Activated CD4-positive, alpha-beta T cell treated with anti-CD3 and anti-CD28 coated beads, Interleukin-10, Interleukin-2, amounts not matched to agents 100 ng/mL and 50 ng/mL, durations not matched to agents 16 hours and 8 hours (primary cell): ENCODE measurements at regions not wholly inside any gene's neighbourhood (a gene's known extent, or its start where the extent isn't known, plus 50 kb on each side); places are given as distances from the start of the nearest gene placed in this dataset.

Source experiments
- DNase-seq: peaks from one replicate; pipeline ENCODE4 v3.0.0-alpha.2; 2020

GRCh38 chr2:45273412-45274249 lies 264.4 kb upstream of the SIX2 start:
- no peak for DNase-seq

DNA sequence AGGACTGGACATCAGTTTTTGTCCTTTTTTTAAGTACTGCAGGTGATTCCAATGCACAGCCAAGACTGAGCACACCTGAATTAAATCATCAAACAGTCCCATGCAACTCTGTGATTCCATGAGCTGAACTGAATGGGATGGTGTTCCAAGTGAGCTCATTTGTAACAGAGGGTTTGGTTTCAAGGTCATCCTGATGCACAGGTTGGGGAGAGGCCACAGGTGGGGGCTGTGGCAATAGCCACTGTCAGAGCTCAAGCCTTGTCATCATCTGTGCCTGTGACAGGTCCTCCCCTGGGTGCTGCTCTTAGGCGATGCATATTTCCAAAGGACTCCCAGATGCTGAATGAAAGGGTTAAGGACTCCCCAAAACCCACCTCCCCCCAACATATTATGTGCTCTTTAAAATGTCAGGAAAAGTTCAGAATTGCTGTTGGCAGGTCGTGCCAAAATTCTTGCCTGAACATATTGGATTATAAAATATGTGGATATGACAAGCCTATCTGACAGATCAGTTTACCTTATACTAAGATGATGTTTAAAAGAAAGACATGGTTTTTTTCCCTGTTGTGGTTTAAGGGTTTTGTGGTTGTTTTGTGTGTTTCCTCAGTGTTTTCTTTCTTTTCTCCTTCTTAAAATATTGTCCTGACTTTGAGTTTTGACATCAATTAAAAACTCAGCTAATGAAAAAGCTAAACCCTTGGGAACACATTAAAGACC lies 263.5 kb upstream of the SIX2 start:
- no peak for DNase-seq

- DNase-seq = no peak
These were observed 260.0 kb upstream of the SIX2 start for GRCh38 chr2:45269149-45269793.

GRCh38 chr2:45268631-45269030 lies 259.4 kb upstream of the SIX2 start:
- no peak for DNase-seq

GRCh38 chr2:45267062-45267792 lies 258.0 kb upstream of the SIX2 start:
- DNase-seq = no peak

GRCh38 chr2:45265336-45265735 lies 256.1 kb upstream of the SIX2 start:
- DNase-seq = no peak

- DNase-seq = peak; percentile 24
These were observed 255.3 kb upstream of the SIX2 start for GRCh38 chr2:45264227-45265225.

DNA sequence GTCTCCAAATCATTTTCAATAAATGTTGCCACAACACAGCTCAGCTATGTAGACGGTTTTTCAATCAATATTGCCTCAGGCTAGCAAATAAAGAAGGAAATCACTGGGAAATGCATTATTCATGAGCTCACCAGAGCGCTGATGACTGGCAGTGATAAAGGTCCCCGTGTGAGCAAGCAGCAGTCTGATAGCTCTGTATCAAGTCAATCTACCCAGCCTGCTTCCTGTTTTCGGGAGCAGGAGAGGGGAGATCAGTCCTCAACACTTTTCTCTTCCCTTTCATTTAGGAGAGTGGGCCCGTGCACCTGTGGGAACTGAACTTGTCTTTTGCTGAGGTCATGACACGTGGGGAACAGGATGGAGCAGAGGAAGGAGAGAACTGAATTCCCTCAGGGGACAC lies 253.9 kb upstream of the SIX2 start:
- DNase-seq = no peak

DNA sequence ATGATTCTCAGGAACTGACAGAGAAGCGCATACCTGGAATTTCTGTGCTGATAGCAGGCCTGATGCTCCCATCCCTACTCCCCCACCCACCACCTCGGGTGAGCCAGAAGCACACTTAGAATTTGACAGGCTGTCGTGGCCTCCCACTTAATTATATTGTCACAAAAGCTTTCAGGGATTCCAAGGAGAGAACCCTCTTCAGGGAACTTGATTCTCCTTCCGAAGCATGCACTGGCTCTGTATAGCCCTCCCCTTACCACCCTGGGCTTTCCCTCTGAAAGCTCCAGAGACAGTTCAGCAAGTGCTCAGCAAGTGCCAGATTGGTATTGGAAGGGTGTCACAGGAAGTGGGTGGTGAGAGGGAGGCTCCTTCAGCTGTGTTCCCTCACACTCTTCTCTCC lies 252.5 kb upstream of the SIX2 start:
- DNase-seq = no peak

GRCh38 chr2:45260946-45261345 lies 251.7 kb upstream of the SIX2 start:
- DNase-seq = no peak

- DNase-seq = no peak
These were observed 250.4 kb upstream of the SIX2 start for GRCh38 chr2:45259547-45260160.

- no peak for DNase-seq
These were observed 249.9 kb upstream of the SIX2 start for GRCh38 chr2:45259138-45259537.

- DNase-seq = no peak
These were observed 249.1 kb upstream of the SIX2 start for GRCh38 chr2:45258311-45258710.

GRCh38 chr2:45257820-45258219 lies 248.6 kb upstream of the SIX2 start:
- no peak for DNase-seq

DNA sequence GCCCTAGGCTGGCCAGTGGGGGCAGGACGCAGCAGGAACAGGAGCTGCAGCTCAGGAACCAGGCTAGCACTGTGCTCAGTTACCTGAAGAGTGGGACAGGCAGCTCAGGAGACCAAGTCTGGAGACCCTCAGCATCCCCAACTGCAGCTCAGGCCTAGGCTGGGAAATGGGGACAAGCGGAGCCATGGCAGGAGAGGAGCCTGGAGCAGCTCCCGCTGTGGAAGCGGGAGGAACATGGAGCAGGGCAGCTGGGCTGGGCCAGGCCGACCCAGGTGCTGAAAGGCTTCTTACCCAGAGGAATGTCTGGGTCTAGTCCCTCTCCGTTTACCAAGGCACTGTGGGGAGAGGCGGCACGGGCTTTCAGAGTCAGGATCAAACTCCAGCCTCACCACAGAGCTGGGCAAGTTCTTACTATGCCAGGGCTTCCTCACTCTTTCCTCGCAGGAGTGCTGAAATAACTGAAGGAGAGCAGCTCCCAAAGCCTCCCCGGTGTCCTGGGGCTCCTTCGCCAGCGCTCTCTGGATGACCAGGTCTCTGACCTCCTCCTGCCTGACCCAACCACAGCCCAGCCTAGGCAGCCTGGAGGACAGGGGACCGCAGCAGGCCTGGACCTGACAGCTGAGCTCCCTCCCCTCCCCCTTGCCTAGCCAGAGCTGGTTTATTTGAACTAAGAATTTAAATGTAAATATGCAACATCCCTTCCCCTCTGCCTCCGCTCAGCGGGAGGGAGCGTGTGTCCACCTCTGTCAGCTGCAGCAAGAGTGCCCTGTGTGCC lies 247.8 kb upstream of the SIX2 start:
- DNase-seq = no peak

DNA sequence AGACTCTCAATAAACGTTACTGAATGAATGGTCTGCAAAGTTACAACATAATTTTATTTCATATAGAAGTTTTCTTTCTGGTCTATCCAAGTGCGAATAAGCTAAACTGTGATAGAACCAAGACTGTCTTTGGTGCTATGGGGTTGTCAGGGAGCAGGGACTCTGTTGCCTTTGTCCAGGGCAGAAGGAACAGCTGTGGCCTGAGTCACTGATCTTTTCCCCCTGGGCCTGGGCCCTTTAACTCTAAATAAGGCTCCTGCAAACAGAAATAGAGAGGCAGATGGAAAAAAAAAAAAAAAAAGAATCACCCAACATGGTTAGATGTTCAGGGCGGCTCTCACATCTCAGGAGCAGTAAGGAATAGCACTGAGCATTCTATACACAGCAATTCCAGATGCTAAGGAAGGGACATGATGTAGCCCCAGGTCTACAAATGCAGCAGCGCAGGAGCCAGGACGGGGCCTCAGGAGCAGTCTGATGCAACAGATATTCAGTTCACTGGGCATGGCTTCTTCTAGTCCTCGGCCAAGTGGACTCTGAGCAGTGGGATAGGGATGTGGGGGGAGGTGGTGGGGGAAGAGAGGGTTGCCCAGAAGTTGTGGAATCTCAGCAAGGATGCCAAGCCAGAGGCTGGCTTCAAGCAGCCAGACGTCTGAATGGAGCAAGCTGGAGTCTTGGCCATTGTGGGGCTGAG lies 247.1 kb upstream of the SIX2 start:
- no peak for DNase-seq

- DNase-seq = no peak
These were observed 246.3 kb upstream of the SIX2 start for GRCh38 chr2:45255563-45255962.

GRCh38 chr2:45254025-45254424 lies 244.8 kb upstream of the SIX2 start:
- no peak for DNase-seq

DNA sequence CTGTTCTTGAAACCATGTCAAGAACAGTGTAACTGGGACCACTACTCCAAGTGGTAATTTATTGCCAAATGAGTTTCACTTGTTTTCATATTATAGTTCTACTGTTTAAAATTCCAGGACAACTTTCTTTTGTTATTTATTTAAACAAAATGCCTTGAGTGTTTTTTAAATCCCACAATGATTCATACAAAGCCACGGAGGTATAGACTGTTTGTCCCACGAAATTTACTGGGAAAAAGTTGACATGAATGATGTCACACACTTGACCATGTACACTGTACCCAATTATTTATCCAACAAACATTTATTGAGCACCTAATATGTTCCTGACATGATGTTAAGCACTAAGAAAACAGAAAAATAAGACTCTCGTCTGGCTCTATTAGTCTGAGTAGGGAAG lies 243.9 kb upstream of the SIX2 start:
- DNase-seq = no peak

- no peak for DNase-seq
These were observed 240.9 kb upstream of the SIX2 start for GRCh38 chr2:45250176-45250575.
